CD14-positive monocyte (primary cell): ENCODE measurements at regions not wholly inside any gene's neighbourhood (a gene's known extent, or its start where the extent isn't known, plus 50 kb on each side); places are given as distances from the start of the nearest gene placed in this dataset.

Source experiments
- DNase-seq, 3 donors: peaks; one replicate each; pipeline ENCODE4 v3.0.0-alpha.2; 2011 to 2022
- H2AFZ ChIP-seq: 2 replicates; pipeline ENCODE4 v1.6.0; 2012; ENCODE audit warnings: mild to moderate bottlenecking, low read depth, low read length, inconsistent platforms; ENCODE audit not compliant: insufficient read depth, poor library complexity, severe bottlenecking
- H3K27ac ChIP-seq, 2 donors: 1 replicate in 1 of 2; 2 replicates in 1 of 2; pipeline ENCODE4 v1.5.1; 2012 to 2013; ENCODE audit warnings: low read length in 2 of 2, control low read depth in 1 of 2, inconsistent platforms in 1 of 2, low read depth in 1 of 2, mild to moderate bottlenecking in 1 of 2
- H3K27me3 ChIP-seq, 2 donors: one replicate each; pipeline versions ENCODE4 v1.6.0 to v1.6.1; 2011 to 2013; ENCODE audit warnings: low read length in 2 of 2; ENCODE audit not compliant: control insufficient read depth in 2 of 2, insufficient read depth in 2 of 2
- H3K36me3 ChIP-seq, 2 donors: replicated peaks in 1 of 2; 1 replicate in 1 of 2; 2 replicates in 1 of 2; pipeline versions ENCODE4 v1.5.1 to v1.6.1; 2012 to 2013; ENCODE audit warnings: low read length in 2 of 2, control low read depth in 1 of 2, inconsistent platforms in 1 of 2, mild to moderate bottlenecking in 1 of 2; ENCODE audit not compliant: insufficient read depth in 2 of 2, control insufficient read depth in 1 of 2
- H3K4me1 ChIP-seq, 2 donors: 1 replicate in 1 of 2; 2 replicates in 1 of 2; pipeline versions ENCODE4 v1.5.1 to v1.6.1; 2012 to 2013; ENCODE audit warnings: low read length in 2 of 2, control low read depth in 1 of 2, inconsistent platforms in 1 of 2, mild to moderate bottlenecking in 1 of 2, moderate library complexity in 1 of 2; ENCODE audit not compliant: insufficient read depth in 2 of 2, control insufficient read depth in 1 of 2
- H3K4me2 ChIP-seq: replicated peaks from 2 replicates; pipeline ENCODE3; 2012; ENCODE audit warnings: low read length, moderate library complexity, mild to moderate bottlenecking; ENCODE audit not compliant: poor library complexity, severe bottlenecking; ENCODE audit errors: extremely low read depth
- H3K4me3 ChIP-seq, 3 experiments: fragments of 200-600 bp in 1 of 3; sonication (generic) in 1 of 3; replicated peaks in 1 of 3; 1 replicate in 2 of 3; 2 replicates in 1 of 3; pipeline ENCODE4 v1.5.1; 2011 to 2013; ENCODE audit warnings: low read length in 3 of 3, mild to moderate bottlenecking in 3 of 3, control low read depth in 2 of 3, low read depth in 2 of 3, inconsistent platforms in 1 of 3, moderate library complexity in 1 of 3
- H3K79me2 ChIP-seq: 2 replicates; pipeline ENCODE4 v1.6.0; 2012; ENCODE audit warnings: mild to moderate bottlenecking, control low read depth, inconsistent platforms, low read length, moderate library complexity; ENCODE audit not compliant: insufficient read depth
- H3K9ac ChIP-seq: 2 replicates; pipeline ENCODE4 v1.6.0; 2017; ENCODE audit warnings: low read length, mild to moderate bottlenecking; ENCODE audit not compliant: insufficient read depth, poor library complexity, severe bottlenecking
- H3K9me3 ChIP-seq, 2 donors: replicated peaks in 1 of 2; 1 replicate in 1 of 2; 2 replicates in 1 of 2; pipeline versions ENCODE4 v1.5.1 to v1.6.1; 2012 to 2013; ENCODE audit warnings: low read length in 2 of 2, control low read depth in 1 of 2; ENCODE audit not compliant: control insufficient read depth in 1 of 2, insufficient read depth in 1 of 2
- H4K20me1 ChIP-seq: 2 replicates; pipeline ENCODE4 v1.6.0; 2012; ENCODE audit warnings: mild to moderate bottlenecking, low read length, control low read depth, moderate library complexity; ENCODE audit not compliant: insufficient read depth
- H3K27ac Mint-ChIP-seq, 7 donors: one replicate each; pipeline ENCODE4 v1.8.0; 2020; ENCODE audit warnings: mild to moderate bottlenecking in 7 of 7, mixed read lengths in 7 of 7, moderate library complexity in 6 of 7, inconsistent platforms in 2 of 7
- H3K27me3 Mint-ChIP-seq, 3 donors: one replicate each; pipeline ENCODE4 v1.8.0; 2021 to 2022; ENCODE audit warnings: low read depth in 3 of 3, mild to moderate bottlenecking in 3 of 3, mixed read lengths in 3 of 3, moderate library complexity in 3 of 3, inconsistent platforms in 1 of 3
- H3K36me3 Mint-ChIP-seq, 2 donors: one replicate each; pipeline ENCODE4 v1.8.0; 2020; ENCODE audit warnings: mixed read lengths in 2 of 2, inconsistent platforms in 1 of 2, mild to moderate bottlenecking in 1 of 2
- H3K4me1 Mint-ChIP-seq: one replicate; pipeline ENCODE4 v1.8.0; 2020; ENCODE audit warnings: mild to moderate bottlenecking, mixed read lengths
- H3K4me3 Mint-ChIP-seq, 2 donors: one replicate each; pipeline ENCODE4 v1.8.0; 2020; ENCODE audit warnings: mild to moderate bottlenecking in 2 of 2, mixed read lengths in 2 of 2, moderate library complexity in 1 of 2
- H3K9me3 Mint-ChIP-seq, 7 donors: one replicate each; pipeline ENCODE4 v1.8.0; 2020 to 2022; ENCODE audit warnings: mixed read lengths in 7 of 7, mild to moderate bottlenecking in 6 of 7, moderate library complexity in 6 of 7, inconsistent platforms in 2 of 7
- CTCF ChIP-seq: fragments of 200-600 bp; IDR thresholded peaks from one replicate; pipeline ENCODE4 v1.8.0; 2022; ENCODE audit warnings: antibody characterized with exemption, mild to moderate bottlenecking
- WGBS: methylation state at CpG from one replicate; pipeline ENCODE4 v1.1.5; 2013; ENCODE audit warnings: missing lambda C conversion rate; ENCODE audit not compliant: insufficient coverage; 5-methylcytosine and 5-hydroxymethylcytosine counted together
- intact Hi-C, 2 donors: fragments of 100-400 bp; cut with micrococcal nuclease; formaldehyde crosslinking; loops; one replicate each; pipeline versions ENCODE4 v1.15.0 to v1.15.1; 2023

- Mint-ChIP-seq H3K27ac (no peak overlapping the region), H3K4me1 (no peaks in the 10 kb centered on the region), H3K36me3 (no peaks in the 10 kb centered on the region), H3K27me3 (no peaks in the 10 kb centered on the region), H3K9me3 (peaks cover 0 to 2% (median 0%) of the 10 kb centered on the region in 7 donors), H3K4me3 (no peak overlapping the region)
- Histone ChIP-seq H3K36me3 (no peaks in the 10 kb centered on the region), H3K9ac (no peak overlapping the region), H2AFZ (no peak overlapping the region), H3K79me2 (no peaks in the 10 kb centered on the region), H4K20me1 (no peaks in the 10 kb centered on the region), H3K4me1 (no peaks in the 10 kb centered on the region), H3K4me3 (no peak overlapping the region), H3K9me3 (no peaks in the 10 kb centered on the region), H3K27ac (no peak overlapping the region), H3K27me3 (no peaks in the 10 kb centered on the region), H3K4me2 (no peak overlapping the region)
- no CpG with 5 or more reads among the region's 4 CpGs for WGBS
- intact Hi-C loops: no loop called here
- TF ChIP-seq CTCF: no peak
- no peak for DNase-seq
Measured at GRCh38 chr4:63729519-63729918, 679.7 kb downstream of the TECRL start.

GRCh38 chr4:63728480-63729177 lies 680.6 kb downstream of the TECRL start:
- Mint-ChIP-seq H3K4me3 (no peak overlapping the region), H3K36me3 (no peaks in the 10 kb centered on the region), H3K27ac (no peak overlapping the region), H3K9me3 (peaks cover 0 to 2% (median 0%) of the 10 kb centered on the region in 7 donors), H3K4me1 (no peaks in the 10 kb centered on the region), H3K27me3 (no peaks in the 10 kb centered on the region)
- Histone ChIP-seq H3K9ac (no peak overlapping the region), H3K27me3 (no peaks in the 10 kb centered on the region), H4K20me1 (no peaks in the 10 kb centered on the region), H3K36me3 (no peaks in the 10 kb centered on the region), H3K27ac (no peak overlapping the region), H3K9me3 (no peaks in the 10 kb centered on the region), H3K79me2 (no peaks in the 10 kb centered on the region), H2AFZ (no peak overlapping the region), H3K4me2 (no peak overlapping the region), H3K4me1 (no peaks in the 10 kb centered on the region), H3K4me3 (no peak overlapping the region)
- intact Hi-C loops: no loop called here
- no peak for DNase-seq
- no peak for TF ChIP-seq CTCF
- 63% methylated on average over 2 of the region's 3 CpGs for WGBS
